ENCODE measurements at regions not wholly inside any gene's neighbourhood (a gene's known extent, or its start where the extent isn't known, plus 50 kb on each side); places are given as distances from the start of the nearest gene placed in this dataset.

DNA sequence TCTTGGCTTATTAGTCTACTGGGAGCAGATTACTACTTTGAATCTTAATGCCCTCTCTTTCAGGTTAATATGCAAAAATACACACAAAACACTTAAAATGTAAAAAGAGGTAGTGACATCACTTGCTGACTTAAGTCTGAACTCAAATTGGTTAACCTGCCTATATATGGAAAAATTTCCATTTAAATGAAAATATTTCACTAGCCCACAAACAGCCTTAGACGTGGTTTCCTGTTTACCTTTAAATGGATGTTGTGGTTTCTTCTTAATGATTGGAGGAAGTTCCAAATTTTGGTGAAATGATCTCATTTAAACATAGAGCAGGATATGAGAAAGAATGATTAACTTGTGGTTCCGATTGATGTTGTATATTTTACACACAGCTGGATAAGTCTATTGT, 553.7 kb downstream of the CD109 start:
- TF ChIP-seq, protein P1, sequence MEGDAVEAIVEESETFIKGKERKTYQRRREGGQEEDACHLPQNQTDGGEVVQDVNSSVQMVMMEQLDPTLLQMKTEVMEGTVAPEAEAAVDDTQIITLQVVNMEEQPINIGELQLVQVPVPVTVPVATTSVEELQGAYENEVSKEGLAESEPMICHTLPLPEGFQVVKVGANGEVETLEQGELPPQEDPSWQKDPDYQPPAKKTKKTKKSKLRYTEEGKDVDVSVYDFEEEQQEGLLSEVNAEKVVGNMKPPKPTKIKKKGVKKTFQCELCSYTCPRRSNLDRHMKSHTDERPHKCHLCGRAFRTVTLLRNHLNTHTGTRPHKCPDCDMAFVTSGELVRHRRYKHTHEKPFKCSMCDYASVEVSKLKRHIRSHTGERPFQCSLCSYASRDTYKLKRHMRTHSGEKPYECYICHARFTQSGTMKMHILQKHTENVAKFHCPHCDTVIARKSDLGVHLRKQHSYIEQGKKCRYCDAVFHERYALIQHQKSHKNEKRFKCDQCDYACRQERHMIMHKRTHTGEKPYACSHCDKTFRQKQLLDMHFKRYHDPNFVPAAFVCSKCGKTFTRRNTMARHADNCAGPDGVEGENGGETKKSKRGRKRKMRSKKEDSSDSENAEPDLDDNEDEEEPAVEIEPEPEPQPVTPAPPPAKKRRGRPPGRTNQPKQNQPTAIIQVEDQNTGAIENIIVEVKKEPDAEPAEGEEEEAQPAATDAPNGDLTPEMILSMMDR (IDR thresholded peaks at IDR 0.05; ENCODE audit: insufficient read depth, low read depth, low read length) = no peak
- peak; percentile 50 for DNase-seq (ENCODE audit: low read depth)

DNA sequence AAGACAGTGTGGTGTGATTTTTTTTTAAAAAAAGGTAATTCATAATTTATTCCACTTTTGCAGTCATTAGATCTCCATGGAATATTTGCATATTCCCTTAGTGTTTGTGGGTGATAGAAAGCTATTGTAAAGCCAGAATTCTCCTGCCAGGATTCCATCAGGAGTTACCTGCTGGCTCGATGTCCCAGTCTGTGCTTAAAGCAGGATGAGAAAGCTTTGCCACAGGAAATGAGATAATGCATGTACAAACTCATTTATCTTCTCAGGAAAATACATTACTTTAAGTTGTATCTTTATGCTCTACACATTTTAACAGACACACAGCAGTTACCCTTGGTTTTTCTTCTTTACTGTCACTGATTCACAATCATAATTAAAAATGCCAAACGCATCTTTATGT, 553.0 kb downstream of the CD109 start:
- H3K4me3 ChIP-seq (ENCODE audit: low read depth, low read length) = no peak overlapping the region
- no peak for DNase-seq (ENCODE audit: low read depth)
- TF ChIP-seq, protein P1 (IDR thresholded peaks at IDR 0.05; ENCODE audit: insufficient read depth, low read depth, low read length) = no peak

More for the DNA sequence above, 553.7 kb downstream of the CD109 start:
- no peak overlapping the region for H3K4me3 ChIP-seq (ENCODE audit: low read depth, low read length)

DNA sequence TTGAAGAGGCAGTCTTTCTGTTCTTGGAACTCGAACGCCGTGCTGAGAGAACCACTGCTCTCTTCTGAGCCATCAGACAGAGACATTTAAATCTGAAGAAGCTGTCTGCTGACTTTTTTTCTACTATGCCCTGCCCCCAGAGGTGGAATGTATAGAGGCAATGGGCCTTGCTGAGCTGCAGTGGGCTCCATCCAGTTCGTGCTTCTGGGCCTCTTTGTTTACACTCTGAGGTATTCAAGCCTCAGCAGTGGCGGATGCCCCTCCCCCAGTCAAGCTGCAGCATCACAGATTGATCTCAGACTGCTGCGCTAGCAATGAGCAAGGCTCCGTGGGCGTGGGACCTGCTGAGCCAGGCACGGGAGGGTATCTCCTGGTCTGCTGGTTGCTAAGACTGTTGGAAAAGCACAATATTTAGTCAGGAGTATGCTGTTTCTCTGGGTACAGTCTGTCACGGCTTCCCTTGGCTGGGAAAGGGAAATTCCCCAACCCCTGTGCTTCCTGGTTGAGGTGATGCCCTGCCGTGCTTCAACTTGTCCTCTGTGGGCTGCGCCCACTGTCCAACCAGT, 526.8 kb downstream of the CD109 start:
- H3K4me3 ChIP-seq (ENCODE audit: low read depth, low read length) = no peak overlapping the region
- TF ChIP-seq, protein P1 (IDR thresholded peaks at IDR 0.05; ENCODE audit: insufficient read depth, low read depth, low read length) = no peak
- DNase-seq (ENCODE audit: low read depth) = no peak

DNA sequence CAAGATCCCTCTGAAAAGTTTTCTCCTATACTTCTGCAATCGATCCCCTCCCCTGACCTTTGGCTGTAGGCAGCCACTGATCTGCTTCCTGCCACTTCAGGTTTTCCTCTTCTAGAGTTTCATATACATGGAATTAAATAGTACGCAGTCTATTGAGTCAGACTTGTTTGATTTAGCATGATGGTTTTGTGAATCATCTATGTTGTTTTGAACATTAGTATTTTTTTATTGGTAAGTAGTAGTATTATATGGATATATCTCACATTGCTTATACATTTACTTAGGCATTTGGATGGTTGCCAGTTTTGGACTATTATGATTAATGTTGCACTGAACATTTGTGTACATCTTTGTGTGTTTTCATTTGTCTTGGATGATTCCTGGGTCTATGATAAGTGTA, 518.0 kb downstream of the CD109 start:
- TF ChIP-seq, protein P1 (IDR thresholded peaks at IDR 0.05; ENCODE audit: insufficient read depth, low read depth, low read length) = no peak
- no peak overlapping the region for H3K4me3 ChIP-seq (ENCODE audit: low read depth, low read length)
- DNase-seq (ENCODE audit: low read depth) = no peak

DNA sequence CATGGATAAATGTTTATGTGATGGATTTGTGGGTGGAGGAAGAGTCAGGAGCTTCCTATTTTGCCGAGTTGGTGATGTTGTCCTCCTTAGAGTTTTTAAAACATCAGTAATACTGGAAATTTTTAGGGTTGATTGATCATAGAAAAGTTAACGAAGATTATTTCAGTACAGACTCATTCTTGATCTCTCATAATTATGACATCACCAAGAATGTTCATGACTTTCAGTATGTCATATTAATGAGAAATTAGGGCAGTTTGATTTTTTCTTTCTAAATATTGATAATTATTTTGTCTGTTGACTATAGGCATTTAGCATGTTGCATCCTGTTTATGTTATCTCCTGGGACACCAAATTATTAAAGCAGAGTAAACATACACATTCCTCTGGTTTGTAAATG, 512.2 kb downstream of the CD109 start:
- no peak for DNase-seq (ENCODE audit: low read depth)
- TF ChIP-seq, protein P1 (IDR thresholded peaks at IDR 0.05; ENCODE audit: insufficient read depth, low read depth, low read length) = no peak
- H3K4me3 ChIP-seq (ENCODE audit: low read depth, low read length) = no peak overlapping the region

DNA sequence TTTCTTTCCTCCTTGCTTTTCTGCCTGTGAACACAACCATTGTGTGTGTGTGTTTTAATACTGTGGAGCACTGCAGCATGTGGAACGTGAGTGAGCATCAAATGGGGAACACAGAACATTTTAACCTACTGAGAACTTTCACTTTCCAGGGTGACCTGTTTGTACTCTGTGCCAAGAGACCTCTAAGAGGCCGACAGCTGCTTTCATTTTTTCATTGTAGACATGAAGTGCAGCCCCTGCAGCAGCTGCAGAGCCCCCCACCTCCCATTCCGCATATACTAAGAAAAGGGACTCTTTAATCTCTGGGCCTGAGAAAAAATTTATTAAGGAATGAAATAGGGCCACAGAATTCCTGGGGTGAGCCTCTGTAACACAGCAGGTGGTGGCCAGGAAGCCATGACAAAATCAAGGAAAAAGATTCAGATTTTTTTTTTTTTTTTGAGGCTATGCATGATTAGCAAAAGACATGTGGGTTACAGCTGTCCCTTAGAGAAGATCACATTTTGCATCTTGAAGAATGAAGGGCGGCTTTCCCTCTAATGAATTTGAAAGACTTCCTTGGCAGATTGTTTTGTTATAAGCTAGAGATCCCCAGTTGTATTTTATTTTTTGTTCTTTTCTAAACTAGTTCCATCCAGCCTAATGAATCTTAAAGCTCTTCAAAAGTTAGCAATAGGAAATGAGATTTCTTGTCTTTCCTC, 503.4 kb downstream of the CD109 start:
- DNase-seq (ENCODE audit: low read depth) = no peak
- TF ChIP-seq, protein P1 (IDR thresholded peaks at IDR 0.05; ENCODE audit: insufficient read depth, low read depth, low read length) = no peak
- H3K4me3 ChIP-seq (ENCODE audit: low read depth, low read length) = no peak overlapping the region

Measured in fibroblast of villous mesenchyme (primary cell).